ENCODE measurements at regions not wholly inside any gene's neighbourhood (a gene's known extent, or its start where the extent isn't known, plus 50 kb on each side); places are given as distances from the start of the nearest gene placed in this dataset.

DNA sequence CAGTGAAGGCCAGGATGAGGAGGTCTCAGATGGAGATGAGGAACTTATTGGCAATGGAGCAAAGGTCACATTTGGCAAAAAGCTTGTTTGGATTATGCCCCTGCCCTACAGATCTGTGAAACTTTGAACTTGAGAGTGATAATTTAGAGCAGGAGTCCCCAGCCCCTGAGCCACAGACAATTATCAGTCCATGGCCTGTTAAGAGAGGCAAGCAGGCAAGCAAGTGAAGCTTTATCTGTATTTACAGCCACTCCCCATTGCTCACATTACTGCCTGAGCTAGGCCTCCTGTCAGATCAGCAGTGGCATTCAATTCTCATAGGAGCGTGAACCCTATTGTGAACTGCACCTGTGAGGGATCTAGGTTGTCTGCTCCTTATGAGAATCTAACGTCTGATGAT is 1076.9 kb upstream of the TENM4 start:
- no peak for TF ChIP-seq POLR2AphosphoS5 (IDR thresholded peaks at IDR 0.05; ENCODE audit: low read length)
- TF ChIP-seq POLR2A (IDR thresholded peaks at IDR 0.05; ENCODE audit: low read depth, low read length): no peak
- TF ChIP-seq, protein P1, sequence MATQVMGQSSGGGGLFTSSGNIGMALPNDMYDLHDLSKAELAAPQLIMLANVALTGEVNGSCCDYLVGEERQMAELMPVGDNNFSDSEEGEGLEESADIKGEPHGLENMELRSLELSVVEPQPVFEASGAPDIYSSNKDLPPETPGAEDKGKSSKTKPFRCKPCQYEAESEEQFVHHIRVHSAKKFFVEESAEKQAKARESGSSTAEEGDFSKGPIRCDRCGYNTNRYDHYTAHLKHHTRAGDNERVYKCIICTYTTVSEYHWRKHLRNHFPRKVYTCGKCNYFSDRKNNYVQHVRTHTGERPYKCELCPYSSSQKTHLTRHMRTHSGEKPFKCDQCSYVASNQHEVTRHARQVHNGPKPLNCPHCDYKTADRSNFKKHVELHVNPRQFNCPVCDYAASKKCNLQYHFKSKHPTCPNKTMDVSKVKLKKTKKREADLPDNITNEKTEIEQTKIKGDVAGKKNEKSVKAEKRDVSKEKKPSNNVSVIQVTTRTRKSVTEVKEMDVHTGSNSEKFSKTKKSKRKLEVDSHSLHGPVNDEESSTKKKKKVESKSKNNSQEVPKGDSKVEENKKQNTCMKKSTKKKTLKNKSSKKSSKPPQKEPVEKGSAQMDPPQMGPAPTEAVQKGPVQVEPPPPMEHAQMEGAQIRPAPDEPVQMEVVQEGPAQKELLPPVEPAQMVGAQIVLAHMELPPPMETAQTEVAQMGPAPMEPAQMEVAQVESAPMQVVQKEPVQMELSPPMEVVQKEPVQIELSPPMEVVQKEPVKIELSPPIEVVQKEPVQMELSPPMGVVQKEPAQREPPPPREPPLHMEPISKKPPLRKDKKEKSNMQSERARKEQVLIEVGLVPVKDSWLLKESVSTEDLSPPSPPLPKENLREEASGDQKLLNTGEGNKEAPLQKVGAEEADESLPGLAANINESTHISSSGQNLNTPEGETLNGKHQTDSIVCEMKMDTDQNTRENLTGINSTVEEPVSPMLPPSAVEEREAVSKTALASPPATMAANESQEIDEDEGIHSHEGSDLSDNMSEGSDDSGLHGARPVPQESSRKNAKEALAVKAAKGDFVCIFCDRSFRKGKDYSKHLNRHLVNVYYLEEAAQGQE (IDR thresholded peaks at IDR 0.05; ENCODE audit: low read depth, low read length): no peak
- TF ChIP-seq CBX3 (IDR thresholded peaks at IDR 0.05; ENCODE audit: borderline replicate concordance, low read depth): no peak
- TF ChIP-seq, protein P2, sequence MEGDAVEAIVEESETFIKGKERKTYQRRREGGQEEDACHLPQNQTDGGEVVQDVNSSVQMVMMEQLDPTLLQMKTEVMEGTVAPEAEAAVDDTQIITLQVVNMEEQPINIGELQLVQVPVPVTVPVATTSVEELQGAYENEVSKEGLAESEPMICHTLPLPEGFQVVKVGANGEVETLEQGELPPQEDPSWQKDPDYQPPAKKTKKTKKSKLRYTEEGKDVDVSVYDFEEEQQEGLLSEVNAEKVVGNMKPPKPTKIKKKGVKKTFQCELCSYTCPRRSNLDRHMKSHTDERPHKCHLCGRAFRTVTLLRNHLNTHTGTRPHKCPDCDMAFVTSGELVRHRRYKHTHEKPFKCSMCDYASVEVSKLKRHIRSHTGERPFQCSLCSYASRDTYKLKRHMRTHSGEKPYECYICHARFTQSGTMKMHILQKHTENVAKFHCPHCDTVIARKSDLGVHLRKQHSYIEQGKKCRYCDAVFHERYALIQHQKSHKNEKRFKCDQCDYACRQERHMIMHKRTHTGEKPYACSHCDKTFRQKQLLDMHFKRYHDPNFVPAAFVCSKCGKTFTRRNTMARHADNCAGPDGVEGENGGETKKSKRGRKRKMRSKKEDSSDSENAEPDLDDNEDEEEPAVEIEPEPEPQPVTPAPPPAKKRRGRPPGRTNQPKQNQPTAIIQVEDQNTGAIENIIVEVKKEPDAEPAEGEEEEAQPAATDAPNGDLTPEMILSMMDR (IDR thresholded peaks at IDR 0.05 in 2 of 3, conservative IDR thresholded peaks at IDR 0.05 in 1 of 3; ENCODE audit: control insufficient read depth in 2 of 3, extremely low read depth in 1 of 3, insufficient read depth in 1 of 3, low read depth in 3 of 3, low read length in 3 of 3): no peak
- TF ChIP-seq SMARCA5 (IDR thresholded peaks at IDR 0.05): no peak
- no peak for TF ChIP-seq MYC (IDR thresholded peaks at IDR 0.05; ENCODE audit: insufficient read depth, insufficient read length, insufficient replicate concordance, low read length, severe bottlenecking)
- no peak for TF ChIP-seq RAD51 (IDR thresholded peaks at IDR 0.05)
- TF ChIP-seq SPI1 (IDR thresholded peaks at IDR 0.05; ENCODE audit: borderline replicate concordance, insufficient read depth, low read depth, low read length): no peak
- no peak for TF ChIP-seq CBX5 (IDR thresholded peaks at IDR 0.05; ENCODE audit: low read depth)
- no peak for TF ChIP-seq PAX8 (IDR thresholded peaks at IDR 0.05)
- no peak for TF ChIP-seq BCL11A (IDR thresholded peaks at IDR 0.05; ENCODE audit: low read depth, low read length)
- TF ChIP-seq, protein P3, sequence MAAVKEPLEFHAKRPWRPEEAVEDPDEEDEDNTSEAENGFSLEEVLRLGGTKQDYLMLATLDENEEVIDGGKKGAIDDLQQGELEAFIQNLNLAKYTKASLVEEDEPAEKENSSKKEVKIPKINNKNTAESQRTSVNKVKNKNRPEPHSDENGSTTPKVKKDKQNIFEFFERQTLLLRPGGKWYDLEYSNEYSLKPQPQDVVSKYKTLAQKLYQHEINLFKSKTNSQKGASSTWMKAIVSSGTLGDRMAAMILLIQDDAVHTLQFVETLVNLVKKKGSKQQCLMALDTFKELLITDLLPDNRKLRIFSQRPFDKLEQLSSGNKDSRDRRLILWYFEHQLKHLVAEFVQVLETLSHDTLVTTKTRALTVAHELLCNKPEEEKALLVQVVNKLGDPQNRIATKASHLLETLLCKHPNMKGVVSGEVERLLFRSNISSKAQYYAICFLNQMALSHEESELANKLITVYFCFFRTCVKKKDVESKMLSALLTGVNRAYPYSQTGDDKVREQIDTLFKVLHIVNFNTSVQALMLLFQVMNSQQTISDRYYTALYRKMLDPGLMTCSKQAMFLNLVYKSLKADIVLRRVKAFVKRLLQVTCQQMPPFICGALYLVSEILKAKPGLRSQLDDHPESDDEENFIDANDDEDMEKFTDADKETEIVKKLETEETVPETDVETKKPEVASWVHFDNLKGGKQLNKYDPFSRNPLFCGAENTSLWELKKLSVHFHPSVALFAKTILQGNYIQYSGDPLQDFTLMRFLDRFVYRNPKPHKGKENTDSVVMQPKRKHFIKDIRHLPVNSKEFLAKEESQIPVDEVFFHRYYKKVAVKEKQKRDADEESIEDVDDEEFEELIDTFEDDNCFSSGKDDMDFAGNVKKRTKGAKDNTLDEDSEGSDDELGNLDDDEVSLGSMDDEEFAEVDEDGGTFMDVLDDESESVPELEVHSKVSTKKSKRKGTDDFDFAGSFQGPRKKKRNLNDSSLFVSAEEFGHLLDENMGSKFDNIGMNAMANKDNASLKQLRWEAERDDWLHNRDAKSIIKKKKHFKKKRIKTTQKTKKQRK (IDR thresholded peaks at IDR 0.05; ENCODE audit: low read depth, low read length): no peak
- no peak for TF ChIP-seq BHLHE40 (IDR thresholded peaks at IDR 0.05; ENCODE audit: borderline replicate concordance in 1 of 2, low read depth in 2 of 2, low read length in 1 of 2)
